T47D (cell line): ENCODE measurements at regions not wholly inside any gene's neighbourhood (a gene's known extent, or its start where the extent isn't known, plus 50 kb on each side); places are given as distances from the start of the nearest gene placed in this dataset.

ENCODE experiments used
- DNase-seq, 2 experiments: peaks; one replicate each; pipeline versions ENCODE4 v3.0.0 to v3.0.0-alpha.2; 2011 to 2012; ENCODE audit warnings: low read depth in 1 of 2, low spot score in 1 of 2
- JUND ChIP-seq: IDR thresholded peaks from 2 replicates; pipeline ENCODE4 v1.6.1; 2012; ENCODE audit warnings: low read depth
- in situ Hi-C: cut with HindIII; loops from 2 replicates; pipeline ENCODE4 v1.10.0; 2016; ENCODE audit warnings: low sequenced_read_pairs, low pct_unique_long_range_greater_than_20kb

DNA sequence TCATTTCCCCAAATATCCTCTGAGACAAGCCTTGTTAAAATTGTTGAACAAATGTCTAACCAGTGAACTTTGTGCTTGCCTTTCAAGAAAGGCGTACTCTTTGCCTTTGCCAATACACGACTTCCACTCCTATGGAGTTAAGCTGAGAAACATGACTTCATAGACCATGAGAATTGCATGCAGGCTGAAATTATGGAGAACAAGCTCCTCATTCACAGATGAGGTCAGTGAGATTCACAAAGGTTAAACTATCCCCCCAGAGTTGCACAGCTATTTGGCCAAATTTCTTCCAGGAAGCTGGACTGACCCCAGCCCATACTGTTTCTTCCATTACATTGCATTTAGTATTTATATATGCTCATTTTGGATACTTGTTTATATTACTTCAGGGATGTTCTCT, 221.4 kb upstream of the SEMA3C start:
- in situ Hi-C loops: no loop called here
- TF ChIP-seq JUND: no peak
- DNase-seq: no peak

GRCh38 chr7:81138870-81139269, 220.0 kb upstream of the SEMA3C start:
- in situ Hi-C loops: no loop called here
- no peak for DNase-seq
- no peak for TF ChIP-seq JUND

DNA sequence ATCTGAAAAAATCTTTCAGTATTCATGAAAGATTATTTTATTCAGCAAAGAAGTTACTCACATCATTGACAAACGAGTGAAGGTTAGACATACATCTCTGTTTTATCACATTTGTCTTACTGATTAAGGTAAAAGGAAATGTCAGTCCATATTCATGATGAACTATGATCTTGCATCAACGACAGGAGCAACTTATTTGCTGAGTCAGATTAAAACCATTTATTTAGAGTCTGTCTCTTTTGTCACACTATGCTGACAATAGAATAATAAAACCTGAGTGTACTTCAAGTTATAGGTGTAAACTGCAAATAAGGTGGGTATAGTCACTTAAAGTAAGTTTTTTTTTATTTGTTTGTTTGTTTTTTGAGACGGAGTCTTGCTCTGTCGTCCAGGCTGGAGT, 216.5 kb upstream of the SEMA3C start:
- in situ Hi-C loops: no loop called here
- DNase-seq: no peak
- TF ChIP-seq JUND: no peak

DNA sequence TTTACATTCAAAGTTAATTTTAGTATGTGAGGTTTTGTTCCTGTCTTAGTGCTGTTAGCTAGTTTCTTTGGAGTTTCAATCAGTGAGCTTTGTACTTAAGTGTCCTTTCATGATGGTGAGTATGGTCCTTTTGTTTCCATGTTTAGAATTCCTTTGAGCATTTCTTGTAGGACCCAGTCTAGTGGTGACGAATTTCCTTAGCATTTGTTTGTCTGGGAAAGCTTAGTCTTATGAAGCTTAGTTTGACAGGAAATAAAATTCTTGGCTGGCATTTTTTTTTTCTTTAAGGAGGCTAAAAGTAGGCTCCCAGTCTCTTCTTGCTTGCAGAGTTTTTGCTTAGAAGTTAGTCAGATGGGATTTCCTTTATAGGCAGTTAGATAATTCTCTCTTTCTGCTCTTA, 209.2 kb upstream of the SEMA3C start:
- in situ Hi-C loops: no loop called here

DNA sequence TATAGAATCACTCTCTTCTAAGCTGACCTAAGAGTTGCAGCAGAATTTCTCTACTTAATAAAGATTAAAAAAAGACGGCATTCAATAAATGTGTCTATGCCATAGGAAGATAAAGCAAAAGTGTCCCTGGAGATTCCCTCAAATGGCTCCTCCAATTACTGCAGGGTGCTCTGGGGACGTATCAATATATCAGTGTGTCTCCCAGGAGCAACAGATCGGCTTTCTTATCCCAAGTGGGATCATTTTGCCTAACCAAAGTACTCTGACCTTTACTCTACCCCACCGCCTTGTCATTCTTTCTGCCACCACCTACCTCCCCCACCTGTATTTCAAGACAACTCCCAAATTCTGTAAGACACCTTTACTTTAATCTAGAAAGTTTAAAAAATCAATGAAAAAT, 202.0 kb upstream of the SEMA3C start:
- DNase-seq: no peak
- in situ Hi-C loops: no loop called here
- TF ChIP-seq JUND: no peak

More for the DNA sequence above, 209.2 kb upstream of the SEMA3C start:
- no peak for DNase-seq
- TF ChIP-seq JUND: no peak

- in situ Hi-C loops: no loop called here
- no peak for DNase-seq
- no peak for TF ChIP-seq JUND
Measured at GRCh38 chr7:81120111-81120510, 201.3 kb upstream of the SEMA3C start.

- in situ Hi-C loops: no loop called here
- no peak for TF ChIP-seq JUND
- DNase-seq: no peak
Measured at GRCh38 chr7:81114633-81115032, 195.8 kb upstream of the SEMA3C start.

- DNase-seq: no peak
- TF ChIP-seq JUND: no peak
- in situ Hi-C loops: no loop called here
Measured at GRCh38 chr7:81112731-81113130, 193.9 kb upstream of the SEMA3C start.

DNA sequence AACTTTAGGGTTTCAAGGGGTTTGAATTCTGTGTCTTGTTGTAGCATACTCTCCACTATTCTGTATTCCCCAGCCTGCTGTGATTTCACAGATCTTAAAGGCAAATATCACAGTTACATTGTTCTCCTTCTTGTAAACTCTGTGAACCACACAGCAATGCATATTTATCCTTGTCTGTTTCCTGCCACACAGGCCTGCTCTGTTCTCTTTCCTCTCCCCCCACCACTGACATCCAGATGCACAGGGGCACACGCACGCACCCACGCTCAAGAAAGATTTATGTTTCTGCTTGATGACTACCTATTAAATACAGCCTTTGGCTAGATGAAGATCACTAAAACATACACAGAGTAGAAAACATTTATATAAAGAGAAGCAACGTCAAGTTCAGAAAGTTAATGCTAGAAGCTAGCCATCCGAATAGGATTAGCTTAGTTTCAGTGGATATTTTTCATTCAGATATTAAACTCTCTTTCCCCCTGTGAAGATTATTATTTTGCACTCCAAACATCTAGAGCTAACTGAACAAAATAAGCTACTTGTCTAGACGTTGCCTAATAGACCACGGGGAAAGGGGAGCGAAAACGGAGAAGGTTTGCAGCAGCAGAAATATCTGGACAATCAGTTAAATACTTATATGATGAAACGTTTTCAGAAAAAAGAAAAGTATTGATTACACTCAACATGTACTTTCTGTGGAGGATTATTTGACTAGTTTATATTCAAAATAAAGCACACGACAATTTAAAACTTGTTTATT, 193.1 kb upstream of the SEMA3C start:
- TF ChIP-seq JUND: no peak
- in situ Hi-C loops: no loop called here
- DNase-seq: peak in 1 of 2 experiments; percentile 23

DNA sequence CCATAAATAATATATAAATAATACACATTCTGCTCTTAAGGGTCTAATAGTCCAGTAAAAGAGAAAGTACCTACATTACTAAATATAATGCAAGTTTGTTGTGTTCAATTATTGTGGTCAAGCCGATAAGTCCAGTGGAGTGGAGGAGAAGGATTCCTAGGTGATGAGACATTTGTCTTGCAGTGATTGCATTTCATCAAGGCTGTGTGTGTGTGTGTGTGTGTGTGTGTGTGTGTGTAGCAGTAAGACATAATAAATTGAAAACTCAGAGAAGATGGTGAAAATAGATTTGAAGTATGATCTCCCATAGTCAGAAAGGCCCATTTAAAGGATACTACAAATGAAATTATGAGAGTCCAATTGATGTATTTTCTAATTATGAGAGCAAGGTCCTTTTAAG, 192.5 kb upstream of the SEMA3C start:
- TF ChIP-seq JUND: no peak
- in situ Hi-C loops: no loop called here
- DNase-seq: peak in 1 of 2 experiments; percentile 26

GRCh38 chr7:81110673-81111072, 191.8 kb upstream of the SEMA3C start:
- in situ Hi-C loops: no loop called here
- no peak for TF ChIP-seq JUND
- DNase-seq: no peak

GRCh38 chr7:81098213-81098612, 179.4 kb upstream of the SEMA3C start:
- in situ Hi-C loops: no loop called here
- no peak for TF ChIP-seq JUND

DNA sequence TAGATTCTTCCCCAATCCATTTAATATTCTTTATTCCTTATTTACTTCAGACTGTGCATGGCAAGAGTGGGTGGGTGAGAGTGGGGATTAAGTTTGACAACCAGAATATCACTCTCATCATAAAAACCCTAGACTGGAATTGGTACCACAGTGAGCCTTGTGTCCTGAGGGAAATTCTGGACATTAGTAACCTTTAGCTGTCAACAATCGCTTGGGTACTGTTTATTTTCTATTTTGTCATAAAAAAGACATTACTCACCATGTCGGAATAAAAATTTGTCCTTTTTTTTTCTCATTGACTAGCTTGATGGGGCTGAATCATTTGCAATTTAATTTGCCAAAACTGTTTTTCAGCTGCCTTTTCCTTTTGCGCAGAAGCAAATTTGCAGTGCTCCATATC, 176.1 kb upstream of the SEMA3C start:
- in situ Hi-C loops: no loop called here
- TF ChIP-seq JUND: no peak
- no peak for DNase-seq

More at GRCh38 chr7:81098213-81098612, 179.4 kb upstream of the SEMA3C start:
- DNase-seq: no peak

- DNase-seq: no peak
- TF ChIP-seq JUND: no peak
- in situ Hi-C loops: no loop called here
Measured at GRCh38 chr7:81081616-81082015, 162.8 kb upstream of the SEMA3C start.
